ENCODE measurements at regions not wholly inside any gene's neighbourhood (a gene's known extent, or its start where the extent isn't known, plus 50 kb on each side); places are given as distances from the start of the nearest gene placed in this dataset.

- TF ChIP-seq CTCF (conservative IDR thresholded peaks at IDR 0.05; ENCODE audit: low read depth, low read length), result no peak
- no peak for TF ChIP-seq EZH2 (IDR thresholded peaks at IDR 0.05; ENCODE audit: low read length, unreplicated experiment)
Observed at GRCh38 chr12:114799574-114800487, 115.9 kb upstream of the TBX3 start.
